ENCODE measurements at regions not wholly inside any gene's neighbourhood (a gene's known extent, or its start where the extent isn't known, plus 50 kb on each side); places are given as distances from the start of the nearest gene placed in this dataset.

GRCh38 chr7:16028103-16028502 lies 341.6 kb upstream of the MEOX2 start:
- Histone ChIP-seq H2AFZ (no peak overlapping the region), H3K27me3 (ENCODE audit: insufficient read depth) (no peaks in the 10 kb centered on the region), H3K4me3 (no peak overlapping the region), H3K4me1 (ENCODE audit: insufficient read depth) (0 out of 2 replicates have a peak, but pooled peaks cover 4% of the 10 kb centered on the region), H3K27ac (ENCODE audit: low read depth) (no peak overlapping the region), H4K20me1 (replicated peaks; ENCODE audit: insufficient read depth) (no peaks in the 10 kb centered on the region), H3K9me2 (ENCODE audit: insufficient read depth) (no peaks in the 10 kb centered on the region), H3K36me3 (ENCODE audit: insufficient read depth) (no peaks in the 10 kb centered on the region), H3K79me2 (replicated peaks; ENCODE audit: insufficient read depth) (no peaks in the 10 kb centered on the region), H3K4me2 (no peak overlapping the region), H3F3A (replicated peaks; ENCODE audit: low read depth) (no peaks in the 10 kb centered on the region)
- no peak overlapping the region for H3K4me3 Mint-ChIP-seq
- ATAC-seq (no peak), DNase-seq (ENCODE audit: low spot score) (peak; percentile 11)
- no peaks in the 10 kb centered on the region for H3K36me3 Mint-ChIP-seq (ENCODE audit: low read depth)
- H3K4me1 Mint-ChIP-seq, result peaks cover 21% of the 10 kb centered on the region
- H3K27me3 Mint-ChIP-seq (ENCODE audit: insufficient read depth, low read depth, poor library complexity), result no peaks in the 10 kb centered on the region
- TF ChIP-seq CREB1 (CRISPR knock-in tag; IDR thresholded peaks at IDR 0.05; ENCODE audit: low read depth), result no peak
- no peak for TF ChIP-seq NANOG (IDR thresholded peaks at IDR 0.05; ENCODE audit: borderline replicate concordance)
- no peak for TF ChIP-seq ETS1 (IDR thresholded peaks at IDR 0.05)
- no peak for TF ChIP-seq ZNF462 (CRISPR knock-in tag; IDR thresholded peaks at IDR 0.05)
- no peak for TF ChIP-seq EZH2 (IDR thresholded peaks at IDR 0.05; ENCODE audit: low read depth, unreplicated experiment)
- H3K27ac Mint-ChIP-seq, result no peak overlapping the region; the same call in 1 of the 2 replicates
- H3K9me3 Mint-ChIP-seq, result no peaks in the 10 kb centered on the region

GRCh38 chr7:16027396-16027795 lies 340.9 kb upstream of the MEOX2 start:
- no peaks in the 10 kb centered on the region for H3K27me3 Mint-ChIP-seq (ENCODE audit: insufficient read depth, low read depth, poor library complexity)
- Histone ChIP-seq H2AFZ (no peak overlapping the region), H3K79me2 (replicated peaks; ENCODE audit: insufficient read depth) (no peaks in the 10 kb centered on the region), H3K27ac (ENCODE audit: low read depth) (no peak overlapping the region), H4K20me1 (replicated peaks; ENCODE audit: insufficient read depth) (no peaks in the 10 kb centered on the region), H3F3A (replicated peaks; ENCODE audit: low read depth) (no peaks in the 10 kb centered on the region), H3K9me2 (ENCODE audit: insufficient read depth) (no peaks in the 10 kb centered on the region), H3K4me1 (ENCODE audit: insufficient read depth) (0 out of 2 replicates have a peak, but pooled peaks cover 4% of the 10 kb centered on the region), H3K27me3 (ENCODE audit: insufficient read depth) (no peaks in the 10 kb centered on the region), H3K4me2 (no peak overlapping the region), H3K36me3 (ENCODE audit: insufficient read depth) (no peaks in the 10 kb centered on the region), H3K4me3 (no peak overlapping the region)
- no peak for DNase-seq (ENCODE audit: low spot score)
- H3K4me1 Mint-ChIP-seq, result peaks cover 21% of the 10 kb centered on the region
- H3K36me3 Mint-ChIP-seq (ENCODE audit: low read depth), result no peaks in the 10 kb centered on the region
- H3K9me3 Mint-ChIP-seq, result no peaks in the 10 kb centered on the region
- no peak overlapping the region for H3K4me3 Mint-ChIP-seq
- no peak overlapping the region for H3K27ac Mint-ChIP-seq
- no peak for ATAC-seq
- no peak for TF ChIP-seq ZNF114 (CRISPR knock-in tag; IDR thresholded peaks at IDR 0.05)
- TF ChIP-seq ZNF462 (CRISPR knock-in tag; IDR thresholded peaks at IDR 0.05), result no peak

Measured in GM23338 (cell line).